Activated naive CD8-positive, alpha-beta T cell treated with anti-CD3 and anti-CD28 coated beads, Interleukin-2, amount 50 U/mL, for 24 hours (primary cell): ENCODE measurements at regions not wholly inside any gene's neighbourhood (a gene's known extent, or its start where the extent isn't known, plus 50 kb on each side); places are given as distances from the start of the nearest gene placed in this dataset.

Experiments used
- ATAC-seq: fragments of 150-1000 bp; cut with Tn5 transposase; one replicate; pipeline ENCODE4 v1.10.0; 2021
- DNase-seq: peaks from one replicate; pipeline ENCODE4 v3.0.0; 2021
- H3K27ac Mint-ChIP-seq: one replicate; pipeline ENCODE4 v1.8.0; 2021; ENCODE audit warnings: mild to moderate bottlenecking, mixed read lengths
- H3K27me3 Mint-ChIP-seq: one replicate; pipeline ENCODE4 v1.8.0; 2021; ENCODE audit warnings: mixed read lengths
- H3K36me3 Mint-ChIP-seq: one replicate; pipeline ENCODE4 v1.8.0; 2021; ENCODE audit warnings: low read depth, mixed read lengths
- H3K4me1 Mint-ChIP-seq: one replicate; pipeline ENCODE4 v1.8.0; 2021; ENCODE audit warnings: mixed read lengths
- H3K4me3 Mint-ChIP-seq: one replicate; pipeline ENCODE4 v1.8.0; 2021; ENCODE audit warnings: mild to moderate bottlenecking, moderate library complexity, mixed read lengths
- H3K9me3 Mint-ChIP-seq: one replicate; pipeline ENCODE4 v1.8.0; 2021; ENCODE audit warnings: mixed read lengths

DNA sequence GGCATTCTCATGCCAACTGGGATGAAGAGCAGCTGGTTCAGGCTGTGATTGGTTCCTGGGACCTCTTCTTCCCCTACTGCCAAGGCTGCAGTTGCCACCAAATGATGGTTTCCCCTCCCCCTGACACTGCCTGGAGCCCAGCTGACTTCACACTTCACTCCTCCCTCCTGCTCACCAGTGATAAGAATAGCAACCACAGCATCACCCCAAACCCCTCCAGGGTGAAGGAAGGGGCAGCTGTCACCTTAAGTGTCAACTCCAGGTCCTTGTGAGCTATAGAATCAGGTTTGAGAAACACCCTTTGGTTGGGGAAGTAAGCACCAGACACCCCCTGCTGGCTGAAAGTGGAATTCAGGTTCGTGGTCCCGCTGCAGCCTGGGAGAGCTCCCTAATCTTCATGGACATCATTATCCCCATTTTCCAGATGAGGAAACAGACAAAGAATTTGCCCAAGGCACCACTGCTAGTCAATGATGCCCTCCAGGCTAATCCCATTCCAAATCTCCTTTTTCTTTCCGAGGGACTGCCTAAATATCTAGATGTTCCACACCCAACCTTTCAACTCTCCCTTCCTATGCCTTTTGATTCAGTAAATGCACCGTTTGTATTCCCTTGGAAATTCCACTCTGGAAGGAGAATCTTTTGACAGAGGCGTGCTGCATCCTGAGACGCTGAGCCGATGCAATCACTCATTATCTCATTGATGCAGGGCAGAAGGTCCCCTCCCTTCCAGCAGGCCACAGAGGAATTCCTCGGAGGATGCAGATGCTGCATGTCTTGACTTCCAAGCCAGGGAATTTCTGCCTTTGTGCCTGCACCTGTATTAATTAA is 50.6 kb upstream of the UQCRFS1 start:
- no peaks in the 10 kb centered on the region for H3K36me3 Mint-ChIP-seq

GRCh38 chr19:29264897-29265296 is 51.9 kb upstream of the UQCRFS1 start:
- peaks cover 19% of the 10 kb centered on the region for H3K27me3 Mint-ChIP-seq
- H3K4me3 Mint-ChIP-seq = no peak overlapping the region
- no peaks in the 10 kb centered on the region for H3K36me3 Mint-ChIP-seq
- ATAC-seq = no peak
- no peak for DNase-seq
- no peak overlapping the region for H3K27ac Mint-ChIP-seq
- H3K9me3 Mint-ChIP-seq = no peaks in the 10 kb centered on the region
- H3K4me1 Mint-ChIP-seq = no peaks in the 10 kb centered on the region

More for the DNA sequence above, 50.6 kb upstream of the UQCRFS1 start:
- peak; percentile 67 for DNase-seq
- H3K4me1 Mint-ChIP-seq = no peaks in the 10 kb centered on the region
- H3K27ac Mint-ChIP-seq = no peak overlapping the region
- no peak overlapping the region for H3K4me3 Mint-ChIP-seq
- no peaks in the 10 kb centered on the region for H3K9me3 Mint-ChIP-seq
- peaks cover 15% of the 10 kb centered on the region for H3K27me3 Mint-ChIP-seq
- ATAC-seq = peak; percentile 23

- Mint-ChIP-seq H3K4me1 (no peaks in the 10 kb centered on the region), H3K36me3 (no peaks in the 10 kb centered on the region), H3K27ac (no peak overlapping the region), H3K27me3 (peaks cover 19% of the 10 kb centered on the region), H3K4me3 (no peak overlapping the region), H3K9me3 (no peaks in the 10 kb centered on the region)
- DNase-seq = no peak
- no peak for ATAC-seq
Measured at GRCh38 chr19:29265436-29265835, 52.5 kb upstream of the UQCRFS1 start.

DNA sequence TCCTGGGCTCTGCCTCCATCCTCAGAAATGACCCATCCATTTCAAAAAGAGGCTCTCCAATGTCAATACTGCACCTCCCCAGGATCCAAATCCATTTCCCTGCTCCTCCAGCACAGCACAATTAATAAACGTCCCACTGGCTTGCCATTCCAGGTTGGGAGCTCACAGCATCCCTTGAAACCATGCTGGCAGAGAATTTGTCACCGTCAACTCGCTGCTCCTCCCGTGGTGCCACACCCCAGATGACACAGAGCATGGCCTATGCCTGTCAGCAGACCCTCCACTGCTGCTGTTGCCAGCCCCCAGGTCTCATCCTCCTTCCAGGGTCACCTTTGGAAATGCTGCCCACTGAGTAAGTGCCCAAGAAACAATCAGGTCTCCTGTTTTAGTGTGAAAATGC is 53.0 kb upstream of the UQCRFS1 start:
- Mint-ChIP-seq H3K27me3 (peaks cover 19% of the 10 kb centered on the region), H3K4me3 (no peak overlapping the region), H3K4me1 (no peaks in the 10 kb centered on the region), H3K9me3 (no peaks in the 10 kb centered on the region), H3K36me3 (no peaks in the 10 kb centered on the region), H3K27ac (no peak overlapping the region)
- ATAC-seq = no peak
- no peak for DNase-seq

DNA sequence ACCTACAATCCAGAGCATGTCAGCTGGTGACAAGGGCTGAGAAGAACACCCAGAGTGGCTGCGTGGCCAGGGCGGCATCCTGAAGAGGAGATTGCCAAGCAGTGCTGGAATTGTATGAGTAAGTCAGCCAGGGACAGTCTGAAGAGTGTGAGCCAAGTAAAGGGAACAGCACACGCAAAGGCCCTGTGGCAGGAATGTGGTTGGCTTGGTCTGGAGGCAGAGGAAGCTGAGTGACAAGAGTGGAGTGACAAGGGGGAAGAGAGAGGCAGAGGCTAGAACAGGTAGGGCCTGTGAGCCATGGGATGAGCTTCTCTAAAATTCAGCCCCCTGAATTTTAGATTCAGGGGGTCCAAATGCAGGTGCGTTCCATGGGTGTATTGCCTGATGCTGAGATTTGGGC is 53.7 kb upstream of the UQCRFS1 start:
- H3K27me3 Mint-ChIP-seq = peaks cover 19% of the 10 kb centered on the region
- no peaks in the 10 kb centered on the region for H3K9me3 Mint-ChIP-seq
- no peaks in the 10 kb centered on the region for H3K36me3 Mint-ChIP-seq
- no peak overlapping the region for H3K27ac Mint-ChIP-seq
- ATAC-seq (no peak), DNase-seq (no peak)
- no peak overlapping the region for H3K4me3 Mint-ChIP-seq
- H3K4me1 Mint-ChIP-seq = no peaks in the 10 kb centered on the region

GRCh38 chr19:29267701-29268100 is 54.8 kb upstream of the UQCRFS1 start:
- Mint-ChIP-seq H3K4me3 (no peak overlapping the region), H3K9me3 (no peaks in the 10 kb centered on the region), H3K27ac (no peak overlapping the region), H3K36me3 (no peaks in the 10 kb centered on the region), H3K4me1 (no peaks in the 10 kb centered on the region), H3K27me3 (peaks cover 19% of the 10 kb centered on the region)
- ATAC-seq (no peak), DNase-seq (no peak)

- Mint-ChIP-seq H3K27me3 (peaks cover 18% of the 10 kb centered on the region), H3K4me1 (no peaks in the 10 kb centered on the region), H3K36me3 (no peaks in the 10 kb centered on the region), H3K27ac (no peak overlapping the region), H3K9me3 (no peaks in the 10 kb centered on the region), H3K4me3 (no peak overlapping the region)
- ATAC-seq (no peak), DNase-seq (no peak)
Measured at GRCh38 chr19:29268103-29268502, 55.2 kb upstream of the UQCRFS1 start.

GRCh38 chr19:29268721-29269393 is 55.9 kb upstream of the UQCRFS1 start:
- ATAC-seq (no peak), DNase-seq (no peak)
- no peaks in the 10 kb centered on the region for H3K9me3 Mint-ChIP-seq
- H3K27me3 Mint-ChIP-seq = peaks cover 13% of the 10 kb centered on the region
- no peaks in the 10 kb centered on the region for H3K36me3 Mint-ChIP-seq
- no peaks in the 10 kb centered on the region for H3K4me1 Mint-ChIP-seq
- no peak overlapping the region for H3K27ac Mint-ChIP-seq
- H3K4me3 Mint-ChIP-seq = no peak overlapping the region

- H3K4me3 Mint-ChIP-seq = no peak overlapping the region
- H3K36me3 Mint-ChIP-seq = no peaks in the 10 kb centered on the region
Measured at GRCh38 chr19:29269641-29270040, 56.7 kb upstream of the UQCRFS1 start.

GRCh38 chr19:29271341-29271740 is 58.4 kb upstream of the UQCRFS1 start:
- H3K36me3 Mint-ChIP-seq = no peaks in the 10 kb centered on the region
- peaks cover 13% of the 10 kb centered on the region for H3K27me3 Mint-ChIP-seq
- no peak overlapping the region for H3K27ac Mint-ChIP-seq
- peaks cover 3% of the 10 kb centered on the region for H3K4me1 Mint-ChIP-seq
- no peak overlapping the region for H3K4me3 Mint-ChIP-seq
- no peak for ATAC-seq
- DNase-seq = no peak
- no peaks in the 10 kb centered on the region for H3K9me3 Mint-ChIP-seq

More at GRCh38 chr19:29269641-29270040, 56.7 kb upstream of the UQCRFS1 start:
- DNase-seq = no peak
- H3K27me3 Mint-ChIP-seq = peaks cover 13% of the 10 kb centered on the region
- H3K27ac Mint-ChIP-seq = no peak overlapping the region
- no peaks in the 10 kb centered on the region for H3K4me1 Mint-ChIP-seq
- H3K9me3 Mint-ChIP-seq = no peaks in the 10 kb centered on the region
- ATAC-seq = no peak

DNA sequence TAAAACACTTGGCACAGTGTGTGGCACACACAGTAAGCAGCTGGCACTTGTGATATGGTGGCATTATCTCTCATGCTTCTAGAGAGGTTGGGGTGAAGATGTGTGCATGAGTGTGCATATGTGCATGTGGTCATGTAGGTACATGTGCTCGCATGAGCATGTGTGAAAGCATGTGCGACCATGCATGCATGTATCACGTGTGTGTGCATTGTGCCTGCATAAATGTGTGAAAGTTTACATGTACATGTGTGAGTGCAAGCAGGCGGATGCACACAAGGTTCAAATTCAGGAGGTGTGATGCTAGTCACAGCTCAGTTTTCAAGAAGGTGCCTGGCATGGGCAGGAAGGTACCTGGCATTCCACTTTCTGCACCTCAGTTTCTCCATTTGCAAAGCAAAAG is 59.0 kb upstream of the UQCRFS1 start:
- Mint-ChIP-seq H3K4me3 (no peak overlapping the region), H3K4me1 (peaks cover 9% of the 10 kb centered on the region), H3K9me3 (no peaks in the 10 kb centered on the region), H3K27me3 (peaks cover 13% of the 10 kb centered on the region), H3K36me3 (no peaks in the 10 kb centered on the region), H3K27ac (no peak overlapping the region)
- ATAC-seq (no peak), DNase-seq (no peak)

DNA sequence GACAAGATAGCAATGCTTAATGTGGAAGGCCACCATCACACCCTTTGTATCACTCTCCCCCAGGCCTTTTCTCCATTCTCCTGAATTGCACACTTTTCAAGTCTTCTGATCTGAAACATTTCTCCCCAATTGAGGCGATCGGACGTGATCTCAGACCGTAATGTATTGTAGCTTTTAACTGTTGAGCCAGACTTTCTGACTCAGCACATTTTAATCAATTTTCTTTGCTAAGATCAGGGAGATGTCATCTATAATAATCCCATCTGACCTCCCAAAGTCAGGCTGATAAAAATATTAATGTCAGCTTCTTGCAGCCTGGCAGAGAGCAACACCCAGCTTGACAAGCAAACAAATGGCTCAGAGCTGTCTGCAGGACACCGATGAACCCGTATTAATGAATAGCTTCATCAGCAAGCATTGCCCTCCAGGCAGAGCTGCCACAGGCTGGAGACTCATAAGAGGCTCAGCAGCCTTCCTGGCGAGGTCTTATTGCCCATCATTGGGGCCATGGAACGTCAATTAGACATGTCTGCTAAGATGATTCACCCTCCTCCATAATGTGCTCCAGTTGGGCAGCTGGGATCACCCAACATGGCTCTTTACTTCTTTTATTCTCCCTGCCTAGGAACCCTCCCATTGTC is 60.2 kb upstream of the UQCRFS1 start:
- Mint-ChIP-seq H3K4me1 (peaks cover 17% of the 10 kb centered on the region), H3K4me3 (no peak overlapping the region), H3K27me3 (peaks cover 5% of the 10 kb centered on the region), H3K27ac (no peak overlapping the region), H3K9me3 (no peaks in the 10 kb centered on the region), H3K36me3 (no peaks in the 10 kb centered on the region)
- DNase-seq (no peak), ATAC-seq (no peak)

GRCh38 chr19:29275266-29275665 is 62.3 kb upstream of the UQCRFS1 start:
- Mint-ChIP-seq H3K36me3 (no peaks in the 10 kb centered on the region), H3K27me3 (no peaks in the 10 kb centered on the region), H3K4me1 (peaks cover 17% of the 10 kb centered on the region), H3K9me3 (no peaks in the 10 kb centered on the region), H3K4me3 (no peak overlapping the region), H3K27ac (no peak overlapping the region)
- ATAC-seq (no peak), DNase-seq (no peak)

GRCh38 chr19:29277102-29277501 is 64.2 kb upstream of the UQCRFS1 start:
- Mint-ChIP-seq H3K27me3 (no peaks in the 10 kb centered on the region), H3K9me3 (no peaks in the 10 kb centered on the region), H3K27ac (no peak overlapping the region), H3K4me3 (no peak overlapping the region), H3K36me3 (no peaks in the 10 kb centered on the region), H3K4me1 (peaks cover 17% of the 10 kb centered on the region)
- peak; percentile 95 for ATAC-seq
- peak; percentile 59 for DNase-seq

- H3K27ac Mint-ChIP-seq = no peak overlapping the region
- DNase-seq = no peak
- peaks cover 2% of the 10 kb centered on the region for H3K27me3 Mint-ChIP-seq
- ATAC-seq = no peak
- H3K4me1 Mint-ChIP-seq = peaks cover 17% of the 10 kb centered on the region
- no peaks in the 10 kb centered on the region for H3K36me3 Mint-ChIP-seq
- no peaks in the 10 kb centered on the region for H3K9me3 Mint-ChIP-seq
- no peak overlapping the region for H3K4me3 Mint-ChIP-seq
Measured at GRCh38 chr19:29278716-29279115, 65.8 kb upstream of the UQCRFS1 start.
